ENCODE measurements at regions not wholly inside any gene's neighbourhood (a gene's known extent, or its start where the extent isn't known, plus 50 kb on each side); places are given as distances from the start of the nearest gene placed in this dataset.

GRCh38 chr6:48837744-48838143, 625.3 kb downstream of the MMUT start:
- TF ChIP-seq TEAD4 (IDR thresholded peaks at IDR 0.05) (no peak), TCF12 (IDR thresholded peaks at IDR 0.05; ENCODE audit: low read depth) (no peak), NFIC (IDR thresholded peaks at IDR 0.05) (no peak)

DNA sequence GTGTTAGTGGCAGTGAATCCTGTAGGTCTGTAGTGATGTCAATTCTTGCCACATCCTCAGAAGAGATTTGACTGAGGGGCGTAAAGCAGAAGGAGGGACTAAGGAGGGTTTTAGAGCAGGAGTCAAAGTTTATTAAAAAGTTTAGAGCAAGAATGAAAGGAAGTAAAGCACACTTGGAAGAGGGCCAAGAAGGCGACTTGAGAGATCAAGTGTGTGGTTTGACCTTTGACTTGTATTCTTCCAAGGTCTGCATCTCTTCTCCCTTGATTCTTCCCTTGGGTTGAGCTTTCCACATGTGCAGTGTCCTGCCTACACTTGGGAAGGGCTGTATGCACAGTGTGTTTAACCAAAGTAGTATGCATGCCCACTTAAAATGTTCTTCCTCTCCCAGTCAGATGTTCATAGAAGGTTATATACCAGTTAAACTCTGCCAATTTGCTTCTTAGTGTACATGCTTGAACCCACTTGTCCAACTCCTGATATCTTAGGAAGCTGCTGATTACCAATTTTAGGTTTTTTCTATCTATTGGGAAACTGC, 627.6 kb downstream of the MMUT start:
- no peak for TF ChIP-seq TCF12 (IDR thresholded peaks at IDR 0.05; ENCODE audit: low read depth)

- TF ChIP-seq EP300 (IDR thresholded peaks at IDR 0.05; ENCODE audit: borderline replicate concordance) (no peak), USF1 (IDR thresholded peaks at IDR 0.05) (no peak), TEAD4 (IDR thresholded peaks at IDR 0.05) (no peak), REST (IDR thresholded peaks at IDR 0.05; ENCODE audit: low read depth) (no peak), TAF1 (IDR thresholded peaks at IDR 0.05; ENCODE audit: low read depth) (no peak), TCF12 (IDR thresholded peaks at IDR 0.05; ENCODE audit: low read depth) (no peak)
Observed at GRCh38 chr6:48834706-48835105, 628.3 kb downstream of the MMUT start.

DNA sequence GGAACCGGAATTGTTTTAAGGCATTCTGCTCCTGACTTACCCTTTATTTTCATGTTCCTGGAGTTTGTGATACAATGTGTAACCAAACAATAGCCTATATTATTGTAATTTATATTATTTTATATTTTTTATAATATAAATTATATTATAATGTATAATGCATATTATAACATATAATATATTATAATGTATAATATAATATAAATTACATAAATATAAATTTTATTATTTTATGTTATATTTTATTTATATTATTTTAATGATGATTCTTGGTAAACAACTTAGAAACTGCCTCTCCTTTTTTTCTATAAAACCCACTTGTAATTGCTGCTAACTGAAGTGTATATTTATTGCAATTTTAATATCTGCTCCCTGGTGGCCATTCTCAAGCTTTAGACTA, 629.1 kb downstream of the MMUT start:
- TF ChIP-seq ZBTB7A (IDR thresholded peaks at IDR 0.05; ENCODE audit: low read depth) (no peak), EP300 (IDR thresholded peaks at IDR 0.05; ENCODE audit: borderline replicate concordance) (no peak), REST (IDR thresholded peaks at IDR 0.05; ENCODE audit: low read depth) (no peak), YY1 (IDR thresholded peaks at IDR 0.05; ENCODE audit: low read depth) (no peak), FOXM1 (IDR thresholded peaks at IDR 0.05; ENCODE audit: borderline replicate concordance, low read depth) (no peak), CEBPB (IDR thresholded peaks at IDR 0.05) (no peak), RAD21 (IDR thresholded peaks at IDR 0.05; ENCODE audit: low read depth) (no peak), TAF1 (IDR thresholded peaks at IDR 0.05; ENCODE audit: low read depth) (no peak), EGR1 (IDR thresholded peaks at IDR 0.05) (no peak), USF1 (IDR thresholded peaks at IDR 0.05) (no peak)
- TF ChIP-seq, protein P1, sequence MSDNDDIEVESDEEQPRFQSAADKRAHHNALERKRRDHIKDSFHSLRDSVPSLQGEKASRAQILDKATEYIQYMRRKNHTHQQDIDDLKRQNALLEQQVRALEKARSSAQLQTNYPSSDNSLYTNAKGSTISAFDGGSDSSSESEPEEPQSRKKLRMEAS (IDR thresholded peaks at IDR 0.05) = no peak

- TF ChIP-seq USF1 (IDR thresholded peaks at IDR 0.05) (no peak), CREB1 (IDR thresholded peaks at IDR 0.05; ENCODE audit: low read depth) (no peak), NFIC (IDR thresholded peaks at IDR 0.05) (no peak), RAD21 (IDR thresholded peaks at IDR 0.05; ENCODE audit: low read depth) (no peak), YY1 (IDR thresholded peaks at IDR 0.05; ENCODE audit: low read depth) (no peak), CEBPB (IDR thresholded peaks at IDR 0.05) (no peak)
Observed at GRCh38 chr6:48826901-48827701, 636.0 kb downstream of the MMUT start.

GRCh38 chr6:48826152-48826515, 636.9 kb downstream of the MMUT start:
- TF ChIP-seq YY1 (IDR thresholded peaks at IDR 0.05; ENCODE audit: low read depth) = no peak

DNA sequence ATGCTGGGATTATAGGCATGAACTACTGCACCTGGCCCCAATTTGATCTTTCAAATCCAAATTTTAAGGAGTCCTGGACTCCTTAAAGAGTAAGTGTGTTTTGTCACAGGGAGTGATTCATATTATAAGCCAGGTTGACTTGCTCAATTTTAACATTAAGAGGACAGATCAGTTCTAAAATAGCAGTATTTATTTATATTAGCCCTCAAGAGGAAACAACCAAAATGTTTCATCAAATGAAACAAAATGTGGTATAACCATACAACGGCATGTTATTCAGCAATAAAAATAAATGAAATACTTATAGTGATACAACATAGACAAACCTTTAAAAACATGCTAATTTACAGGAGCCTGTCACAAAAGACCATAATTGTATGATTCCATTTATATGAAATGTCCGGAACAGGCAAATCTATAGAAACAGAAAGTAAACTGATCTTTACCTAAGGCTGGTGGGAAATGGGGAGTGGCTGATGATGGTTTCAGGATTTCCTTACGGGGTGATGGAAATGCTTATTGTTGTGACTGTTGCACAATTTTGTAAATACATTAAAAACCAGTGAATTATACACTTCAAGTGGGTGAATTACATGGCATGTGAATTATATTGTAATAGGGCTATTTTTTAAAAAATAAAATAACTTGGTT, 637.4 kb downstream of the MMUT start:
- TF ChIP-seq CREB1 (IDR thresholded peaks at IDR 0.05; ENCODE audit: low read depth) = no peak
- no peak for TF ChIP-seq TCF12 (IDR thresholded peaks at IDR 0.05; ENCODE audit: low read depth)
- no peak for TF ChIP-seq TEAD4 (IDR thresholded peaks at IDR 0.05)
- no peak for TF ChIP-seq ZBTB7A (IDR thresholded peaks at IDR 0.05; ENCODE audit: low read depth)
- TF ChIP-seq, protein P1 (IDR thresholded peaks at IDR 0.05) = no peak
- no peak for TF ChIP-seq USF1 (IDR thresholded peaks at IDR 0.05)
- TF ChIP-seq FOXM1 (IDR thresholded peaks at IDR 0.05; ENCODE audit: borderline replicate concordance, low read depth) = no peak
- TF ChIP-seq CEBPB (IDR thresholded peaks at IDR 0.05) = no peak
- TF ChIP-seq EP300 (IDR thresholded peaks at IDR 0.05; ENCODE audit: borderline replicate concordance) = no peak
- no peak for TF ChIP-seq REST (IDR thresholded peaks at IDR 0.05; ENCODE audit: low read depth)
- no peak for TF ChIP-seq YY1 (IDR thresholded peaks at IDR 0.05; ENCODE audit: low read depth)
- TF ChIP-seq EGR1 (IDR thresholded peaks at IDR 0.05) = no peak
- no peak for TF ChIP-seq TAF1 (IDR thresholded peaks at IDR 0.05; ENCODE audit: low read depth)
- TF ChIP-seq NFIC (IDR thresholded peaks at IDR 0.05) = no peak
- TF ChIP-seq RAD21 (IDR thresholded peaks at IDR 0.05; ENCODE audit: low read depth) = no peak

Data from Ishikawa (cell line).